Tibial nerve (tissue), 3 donors: ENCODE measurements at regions not wholly inside any gene's neighbourhood (a gene's known extent, or its start where the extent isn't known, plus 50 kb on each side); places are given as distances from the start of the nearest gene placed in this dataset.

Source experiments
- POLR2A ChIP-seq, 2 donors: fragments of 450-650 bp; IDR thresholded peaks; one replicate each; pipeline ENCODE4 v1.6.1; 2017; ENCODE audit warnings: antibody characterized with exemption in 2 of 2, mild to moderate bottlenecking in 2 of 2, moderate library complexity in 2 of 2
- TF ChIP-seq, protein P1 (sequence below), 5 experiments: fragments of 200-600 bp in 3 of 5; fragments of 450-650 bp in 2 of 5; sonication (generic) in 3 of 5; IDR thresholded peaks; one replicate each; pipeline ENCODE4 v1.5.1; 2016 to 2019; ENCODE audit warnings: antibody characterized with exemption in 5 of 5, mild to moderate bottlenecking in 3 of 5, moderate library complexity in 2 of 5

DNA sequence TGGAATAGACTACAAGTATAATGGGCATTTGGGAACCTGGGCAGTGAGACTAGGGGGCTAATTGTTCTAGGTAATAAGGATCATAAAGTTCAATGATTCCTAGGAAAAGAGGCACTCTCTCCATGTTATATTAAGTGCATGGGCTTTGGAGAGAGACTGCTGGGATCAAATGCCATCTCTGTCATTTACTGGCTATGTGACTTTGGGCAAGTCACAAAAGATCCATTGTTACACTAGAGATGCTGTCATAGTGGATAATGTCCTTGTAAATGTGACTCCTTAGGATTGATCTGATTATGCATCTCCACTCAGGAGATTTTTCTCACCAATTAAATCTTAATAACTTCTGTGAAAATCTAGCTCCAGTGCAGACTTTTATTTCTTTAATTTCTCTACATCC lies 156.3 kb upstream of the CACNA2D1 start:
- TF ChIP-seq, protein P1, sequence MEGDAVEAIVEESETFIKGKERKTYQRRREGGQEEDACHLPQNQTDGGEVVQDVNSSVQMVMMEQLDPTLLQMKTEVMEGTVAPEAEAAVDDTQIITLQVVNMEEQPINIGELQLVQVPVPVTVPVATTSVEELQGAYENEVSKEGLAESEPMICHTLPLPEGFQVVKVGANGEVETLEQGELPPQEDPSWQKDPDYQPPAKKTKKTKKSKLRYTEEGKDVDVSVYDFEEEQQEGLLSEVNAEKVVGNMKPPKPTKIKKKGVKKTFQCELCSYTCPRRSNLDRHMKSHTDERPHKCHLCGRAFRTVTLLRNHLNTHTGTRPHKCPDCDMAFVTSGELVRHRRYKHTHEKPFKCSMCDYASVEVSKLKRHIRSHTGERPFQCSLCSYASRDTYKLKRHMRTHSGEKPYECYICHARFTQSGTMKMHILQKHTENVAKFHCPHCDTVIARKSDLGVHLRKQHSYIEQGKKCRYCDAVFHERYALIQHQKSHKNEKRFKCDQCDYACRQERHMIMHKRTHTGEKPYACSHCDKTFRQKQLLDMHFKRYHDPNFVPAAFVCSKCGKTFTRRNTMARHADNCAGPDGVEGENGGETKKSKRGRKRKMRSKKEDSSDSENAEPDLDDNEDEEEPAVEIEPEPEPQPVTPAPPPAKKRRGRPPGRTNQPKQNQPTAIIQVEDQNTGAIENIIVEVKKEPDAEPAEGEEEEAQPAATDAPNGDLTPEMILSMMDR (IDR thresholded peaks at IDR 0.05) = no peak
- no peak for TF ChIP-seq POLR2A (IDR thresholded peaks at IDR 0.05)
